PC-3 (cell line): ENCODE measurements at regions not wholly inside any gene's neighbourhood (a gene's known extent, or its start where the extent isn't known, plus 50 kb on each side); places are given as distances from the start of the nearest gene placed in this dataset.

Experiments
- ATAC-seq: fragments of 200-7000 bp; cut with Tn5 transposase; 2 replicates; pipeline ENCODE4 v1.9.1; 2020; ENCODE audit warnings: mild to moderate bottlenecking, moderate library complexity
- BruUV-seq: library from RNA; stranded (reverse); fragments of 400-500 nt; replicated peaks from 2 replicates; lab custom pipeline; 2021; lab: Mats Ljungman, UMichigan
- CTCF ChIA-PET: fragments of 300-600 bp; sonication (Branson Sonifier 250); formaldehyde crosslinking; loops from one replicate; lab custom pipeline; 2022; ENCODE audit warnings: antibody characterized with exemption; lab: Charles Lee
- POLR2A ChIA-PET: fragments of 300-600 bp; sonication (Branson Sonifier 250); formaldehyde crosslinking; loops from one replicate; lab custom pipeline; 2022; ENCODE audit warnings: antibody characterized with exemption; ENCODE audit not compliant: unreplicated experiment; lab: Charles Lee
- DNase-seq: peaks from one replicate; pipeline ENCODE4 v3.0.0-alpha.2; 2015
- H2AFZ ChIP-seq: fragments of 300-600 bp; sonication (generic); 2 replicates; pipeline ENCODE4 v1.6.0; 2016; ENCODE audit warnings: antibody characterized with exemption, low read length
- H3F3A ChIP-seq: fragments of 300-600 bp; sonication (generic); one replicate; pipeline ENCODE4 v1.6.0; 2017; ENCODE audit warnings: antibody characterized with exemption, low read length, control low read depth, mild to moderate bottlenecking; ENCODE audit not compliant: unreplicated experiment
- H3K27ac ChIP-seq: fragments of 300-600 bp; sonication (generic); 2 replicates; pipeline ENCODE4 v1.5.1; 2016; ENCODE audit warnings: mild to moderate bottlenecking, low read length
- H3K27me3 ChIP-seq: fragments of 300-600 bp; sonication (generic); 2 replicates; pipeline ENCODE4 v1.6.1; 2016; ENCODE audit warnings: low read length, mixed read lengths
- H3K36me3 ChIP-seq: fragments of 300-600 bp; sonication (generic); 2 replicates; pipeline ENCODE4 v1.6.1; 2016; ENCODE audit warnings: low read depth, mixed run types, low read length, mixed read lengths
- H3K4me1 ChIP-seq: fragments of 300-600 bp; sonication (generic); 2 replicates; pipeline ENCODE4 v1.5.1; 2016; ENCODE audit warnings: low read length; ENCODE audit not compliant: insufficient read depth
- H3K4me2 ChIP-seq: fragments of 300-600 bp; sonication (generic); 2 replicates; pipeline ENCODE4 v1.6.0; 2016; ENCODE audit warnings: low read length
- H3K4me3 ChIP-seq: fragments of 300-600 bp; sonication (generic); 2 replicates; pipeline ENCODE4 v1.5.1; 2016; ENCODE audit warnings: mild to moderate bottlenecking, low read length, mixed read lengths
- H3K79me2 ChIP-seq: fragments of 300-600 bp; sonication (generic); 2 replicates; pipeline ENCODE4 v1.6.1; 2017; ENCODE audit warnings: low read length, mixed read lengths
- H3K9ac ChIP-seq: fragments of 300-600 bp; sonication (generic); 2 replicates; pipeline ENCODE4 v1.6.0; 2016; ENCODE audit warnings: mild to moderate bottlenecking, low read length
- H3K9me2 ChIP-seq: fragments of 300-600 bp; sonication (generic); replicated peaks from 2 replicates; pipeline ENCODE4 v1.6.1; 2016; ENCODE audit warnings: mixed run types, low read length, mixed read lengths
- H3K9me3 ChIP-seq: fragments of 300-600 bp; sonication (generic); 2 replicates; pipeline ENCODE4 v1.6.1; 2016; ENCODE audit warnings: low read length, mixed read lengths
- H4K20me1 ChIP-seq: fragments of 300-600 bp; sonication (generic); 2 replicates; pipeline ENCODE4 v1.6.1; 2016; ENCODE audit warnings: low read length, mixed read lengths
- CTCF ChIP-seq: fragments of 300-600 bp; sonication (generic); conservative IDR thresholded peaks from 2 replicates; pipeline ENCODE4 v1.5.1; 2017; ENCODE audit warnings: antibody characterized with exemption, low read depth, mild to moderate bottlenecking, low read length
- EZH2 ChIP-seq: fragments of 300-600 bp; sonication (generic); IDR thresholded peaks from one replicate; pipeline ENCODE4 v1.6.1; 2017; ENCODE audit warnings: antibody characterized with exemption, mild to moderate bottlenecking, low read length; ENCODE audit not compliant: unreplicated experiment
- EZH2phosphoT487 ChIP-seq: fragments of 300-600 bp; sonication (generic); IDR thresholded peaks from 2 replicates; pipeline ENCODE4 v1.6.1; 2018; ENCODE audit warnings: mild to moderate bottlenecking, antibody characterized with exemption, low read length, borderline replicate concordance
- intact Hi-C: fragments of 100-400 bp; cut with micrococcal nuclease; formaldehyde crosslinking; loops from 2 replicates; pipeline ENCODE4 v1.9.0; 2023

GRCh38 chr20:16965401-16965800 lies 217.2 kb downstream of the OTOR start:
- CTCF ChIA-PET: no interaction called here
- no peaks in the 10 kb centered on the region for H3K79me2 ChIP-seq
- BruUV-seq: no TSS peak

GRCh38 chr20:16966276-16966880 lies 218.2 kb downstream of the OTOR start:
- POLR2A ChIA-PET: no interaction called here
- intact Hi-C loops: no loop called here

More at GRCh38 chr20:16965401-16965800, 217.2 kb downstream of the OTOR start:
- ATAC-seq: no peak
- H3K36me3 ChIP-seq: no peaks in the 10 kb centered on the region
- no peak overlapping the region for H2AFZ ChIP-seq
- H3K27ac ChIP-seq: no peak overlapping the region
- no peak overlapping the region for H3K9ac ChIP-seq
- H3K4me3 ChIP-seq: no peak overlapping the region
- TF ChIP-seq EZH2 (no peak), CTCF (no peak), EZH2phosphoT487 (no peak)
- H3K27me3 ChIP-seq: peaks cover 24% of the 10 kb centered on the region
- no peaks in the 10 kb centered on the region for H3K4me1 ChIP-seq
- no peaks in the 10 kb centered on the region for H4K20me1 ChIP-seq
- H3K9me3 ChIP-seq: no peaks in the 10 kb centered on the region
- intact Hi-C loops: no loop called here
- POLR2A ChIA-PET: no interaction called here
- H3K9me2 ChIP-seq: no peaks in the 10 kb centered on the region
- no peak overlapping the region for H3K4me2 ChIP-seq
- no peaks in the 10 kb centered on the region for H3F3A ChIP-seq
- DNase-seq: no peak

More at GRCh38 chr20:16966276-16966880, 218.2 kb downstream of the OTOR start:
- H3K9ac ChIP-seq: no peak overlapping the region
- no peak overlapping the region for H3K4me2 ChIP-seq
- H3K79me2 ChIP-seq: no peaks in the 10 kb centered on the region
- no peaks in the 10 kb centered on the region for H3K9me3 ChIP-seq
- H2AFZ ChIP-seq: no peak overlapping the region
- no peak for TF ChIP-seq EZH2phosphoT487
- no peak for TF ChIP-seq CTCF
- TF ChIP-seq EZH2: no peak
- H4K20me1 ChIP-seq: no peaks in the 10 kb centered on the region
- no peaks in the 10 kb centered on the region for H3K36me3 ChIP-seq
- CTCF ChIA-PET: no interaction called here
- DNase-seq (no peak), ATAC-seq (no peak)
- no peaks in the 10 kb centered on the region for H3K4me1 ChIP-seq
- H3K27me3 ChIP-seq: peaks cover 34% of the 10 kb centered on the region
- H3K27ac ChIP-seq: no peak overlapping the region
- no TSS peak for BruUV-seq
- no peaks in the 10 kb centered on the region for H3K9me2 ChIP-seq
- no peaks in the 10 kb centered on the region for H3F3A ChIP-seq
- H3K4me3 ChIP-seq: no peak overlapping the region
